Mesenchymal stem cell (in vitro differentiated cells and primary cell): ENCODE measurements at regions not wholly inside any gene's neighbourhood (a gene's known extent, or its start where the extent isn't known, plus 50 kb on each side); places are given as distances from the start of the nearest gene placed in this dataset.

Source experiments
- DNase-seq: peaks from one replicate; pipeline ENCODE4 v3.0.0-alpha.2; 2013
- H2AFZ ChIP-seq: one replicate; pipeline ENCODE4 v1.6.1; 2013; ENCODE audit warnings: low read depth, mild to moderate bottlenecking, control low read depth, inconsistent platforms, low read length, moderate library complexity
- H2AK5ac ChIP-seq: 2 replicates; pipeline ENCODE4 v1.6.1; 2013; ENCODE audit warnings: low read length, moderate library complexity, mild to moderate bottlenecking, inconsistent platforms; ENCODE audit not compliant: severe bottlenecking
- H2BK120ac ChIP-seq: one replicate; pipeline ENCODE4 v1.6.1; 2013; ENCODE audit warnings: low read depth, mild to moderate bottlenecking, inconsistent platforms, low read length, moderate library complexity
- H2BK12ac ChIP-seq, 2 experiments: one replicate each; pipeline ENCODE4 v1.6.1; 2013; ENCODE audit warnings: inconsistent platforms in 2 of 2, low read length in 2 of 2, mild to moderate bottlenecking in 2 of 2, moderate library complexity in 2 of 2, control low read depth in 1 of 2
- H2BK15ac ChIP-seq: one replicate; pipeline ENCODE4 v1.6.1; 2013; ENCODE audit warnings: mild to moderate bottlenecking, low read depth, inconsistent platforms; ENCODE audit not compliant: poor library complexity, severe bottlenecking
- H2BK5ac ChIP-seq: 2 replicates; pipeline ENCODE4 v1.6.1; 2013; ENCODE audit warnings: low read depth, mild to moderate bottlenecking, low read length, control low read depth, inconsistent platforms; ENCODE audit not compliant: poor library complexity, severe bottlenecking
- H3K14ac ChIP-seq, 2 experiments: one replicate each; pipeline ENCODE4 v1.6.1; 2013; ENCODE audit warnings: inconsistent platforms in 2 of 2, low read length in 2 of 2, control low read depth in 1 of 2, mild to moderate bottlenecking in 1 of 2, moderate library complexity in 1 of 2
- H3K18ac ChIP-seq, 2 experiments: one replicate each; pipeline ENCODE4 v1.6.1; 2013; ENCODE audit warnings: inconsistent platforms in 2 of 2, low read length in 2 of 2, control low read depth in 1 of 2, low read depth in 1 of 2, mild to moderate bottlenecking in 1 of 2
- H3K23ac ChIP-seq, 2 experiments: one replicate each; pipeline ENCODE4 v1.6.1; 2013; ENCODE audit warnings: inconsistent platforms in 2 of 2, low read length in 2 of 2, mild to moderate bottlenecking in 2 of 2, moderate library complexity in 2 of 2, control low read depth in 1 of 2
- H3K27ac ChIP-seq: 2 replicates; pipeline ENCODE4 v1.5.1; 2013; ENCODE audit warnings: mild to moderate bottlenecking, moderate library complexity, low read length, control low read depth, inconsistent platforms; ENCODE audit not compliant: poor library complexity, severe bottlenecking
- H3K27me3 ChIP-seq, 2 experiments: 2 replicates each; pipeline versions ENCODE4 v1.6.1 to v1.7.0; 2013; ENCODE audit warnings: low read length in 2 of 2, mild to moderate bottlenecking in 2 of 2, moderate library complexity in 2 of 2, control low read depth in 1 of 2, inconsistent platforms in 1 of 2; ENCODE audit not compliant: control insufficient read depth in 1 of 2, insufficient read depth in 1 of 2
- H3K36me3 ChIP-seq, 2 experiments: 2 replicates each; pipeline versions ENCODE4 v1.6.1 to v1.7.0; 2013; ENCODE audit warnings: low read length in 2 of 2, control low read depth in 1 of 2, inconsistent platforms in 1 of 2, low read depth in 1 of 2, mild to moderate bottlenecking in 1 of 2; ENCODE audit not compliant: insufficient read depth in 2 of 2, control insufficient read depth in 1 of 2
- H3K4ac ChIP-seq, 2 experiments: one replicate each; pipeline ENCODE4 v1.6.1; 2013; ENCODE audit warnings: inconsistent platforms in 2 of 2, low read length in 2 of 2, mild to moderate bottlenecking in 2 of 2, moderate library complexity in 2 of 2, control low read depth in 1 of 2, low read depth in 1 of 2
- H3K4me1 ChIP-seq: 2 replicates; pipeline ENCODE4 v1.6.1; 2013; ENCODE audit warnings: low read depth, low read length, control low read depth; ENCODE audit not compliant: control insufficient read depth, insufficient read depth
- H3K4me2 ChIP-seq: 2 replicates; pipeline ENCODE4 v1.6.1; 2013; ENCODE audit warnings: low read length, mild to moderate bottlenecking, inconsistent platforms; ENCODE audit not compliant: poor library complexity, severe bottlenecking
- H3K4me3 ChIP-seq, 2 experiments: 2 replicates each; pipeline versions ENCODE4 v1.5.1 to v1.7.0; 2013; ENCODE audit warnings: low read length in 2 of 2, mild to moderate bottlenecking in 2 of 2, control low read depth in 1 of 2, low read depth in 1 of 2; ENCODE audit not compliant: insufficient read depth in 1 of 2
- H3K79me1 ChIP-seq: replicated peaks from 2 replicates; pipeline ENCODE4 v1.6.1; 2013; ENCODE audit warnings: mild to moderate bottlenecking, control low read depth, low read length, inconsistent platforms; ENCODE audit not compliant: poor library complexity, severe bottlenecking
- H3K9ac ChIP-seq: 2 replicates; pipeline ENCODE4 v1.7.0; 2013; ENCODE audit warnings: mild to moderate bottlenecking, low read length, moderate library complexity
- H3K9me3 ChIP-seq: 2 replicates; pipeline ENCODE4 v1.7.0; 2013; ENCODE audit warnings: mild to moderate bottlenecking, low read length; ENCODE audit not compliant: control insufficient read depth
- H4K8ac ChIP-seq: one replicate; pipeline ENCODE4 v1.6.1; 2013; ENCODE audit warnings: inconsistent platforms, mild to moderate bottlenecking, low read length, moderate library complexity
- H4K91ac ChIP-seq: one replicate; pipeline ENCODE4 v1.6.1; 2013; ENCODE audit warnings: mild to moderate bottlenecking, low read length, inconsistent platforms
- WGBS: methylation state at CpG from one replicate; pipeline ENCODE4 v1.1.7; 2013; ENCODE audit warnings: mixed read lengths; 5-methylcytosine and 5-hydroxymethylcytosine counted together

DNA sequence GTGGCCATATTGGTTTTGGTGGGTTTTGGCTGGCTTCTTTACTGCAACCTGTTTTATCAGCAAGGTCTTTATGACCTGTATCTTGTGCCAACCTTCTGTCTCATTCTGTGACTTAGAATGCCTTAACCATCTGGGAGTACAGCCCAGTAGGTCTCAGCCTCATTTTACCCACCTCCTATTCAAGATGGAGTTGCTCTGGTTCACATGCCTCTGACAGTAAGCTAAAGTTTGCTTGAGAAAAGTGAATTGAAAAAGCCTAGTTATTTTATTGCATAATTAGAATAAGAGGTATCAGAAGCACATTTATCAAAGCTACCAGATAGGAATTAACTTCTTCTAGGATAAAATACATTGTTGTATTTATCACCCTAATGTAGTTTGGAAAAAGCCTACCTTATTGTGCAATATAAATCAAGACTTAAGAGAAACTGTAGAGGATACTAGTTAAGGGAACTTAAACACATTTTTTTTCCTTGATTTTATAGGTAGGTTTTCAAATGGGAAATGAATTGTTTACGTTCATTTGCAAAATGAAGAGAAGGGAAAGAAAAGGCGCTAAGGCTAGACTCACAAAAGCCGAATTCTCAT is 202.3 kb upstream of the KCNJ16 start:
- H3K27ac ChIP-seq, result no peak overlapping the region
- peaks cover 3% of the 10 kb centered on the region for H3K4me1 ChIP-seq
- no peak overlapping the region for H3K4me2 ChIP-seq
- no peak overlapping the region for H3K23ac ChIP-seq
- H2BK120ac ChIP-seq, result no peak overlapping the region
- H3K9me3 ChIP-seq, result peaks cover 3% of the 10 kb centered on the region
- no peaks in the 10 kb centered on the region for H3K79me1 ChIP-seq
- no peak overlapping the region for H3K14ac ChIP-seq
- DNase-seq, result no peak
- WGBS, result 95% methylated on average over 3 of the region's 3 CpGs
- no peak overlapping the region for H3K4ac ChIP-seq
- no peak overlapping the region for H2AFZ ChIP-seq
- H3K4me3 ChIP-seq, result no peak overlapping the region
- no peak overlapping the region for H3K18ac ChIP-seq
- H2BK5ac ChIP-seq, result no peak overlapping the region
- no peak overlapping the region for H3K9ac ChIP-seq
- H3K36me3 ChIP-seq, result no peaks in the 10 kb centered on the region
- H3K27me3 ChIP-seq, result no peaks in the 10 kb centered on the region
- no peak overlapping the region for H4K91ac ChIP-seq
- H2BK15ac ChIP-seq, result no peak overlapping the region
- no peak overlapping the region for H4K8ac ChIP-seq
- H2AK5ac ChIP-seq, result no peak overlapping the region
- no peak overlapping the region for H2BK12ac ChIP-seq

DNA sequence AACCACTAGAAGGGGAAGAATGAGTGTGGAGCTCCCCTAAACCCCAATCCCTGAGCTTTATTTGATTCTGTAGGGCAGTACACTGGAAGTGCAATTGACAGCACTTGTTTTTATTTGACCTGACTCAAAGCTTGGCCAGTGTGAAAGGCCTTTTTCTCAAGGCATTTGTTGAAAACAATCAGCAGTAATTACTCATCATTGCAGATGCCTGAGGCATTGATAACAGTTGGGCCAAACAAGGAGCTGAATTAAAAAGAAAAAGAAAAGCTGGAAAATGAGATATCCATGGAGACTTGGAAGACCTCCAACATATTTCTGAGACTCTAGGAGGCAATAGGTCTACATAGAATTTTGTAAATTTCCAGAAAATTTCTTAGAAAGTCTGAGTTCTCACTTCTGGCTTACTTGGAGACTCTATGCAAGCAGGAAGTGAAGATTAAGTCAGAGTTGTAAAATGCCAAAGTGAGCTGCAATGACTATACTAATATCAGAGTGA is 200.8 kb upstream of the KCNJ16 start:
- Histone ChIP-seq H2BK15ac (no peak overlapping the region), H3K27ac (peak overlapping the region; percentile 28), H2BK5ac (no peak overlapping the region), H3K36me3 (no peaks in the 10 kb centered on the region), H3K9me3 (peaks cover 9% of the 10 kb centered on the region), H3K4me3 (no peak overlapping the region), H3K27me3 (no peaks in the 10 kb centered on the region), H3K4ac (no peak overlapping the region), H3K14ac (no peak overlapping the region), H3K23ac (no peak overlapping the region), H2AK5ac (no peak overlapping the region), H2BK120ac (no peak overlapping the region), H3K4me1 (peaks cover 3% of the 10 kb centered on the region), H2BK12ac (no peak overlapping the region), H2AFZ (no peak overlapping the region), H3K18ac (peak overlapping the region in 1 of 2 experiments; percentile 5), H4K8ac (no peak overlapping the region), H3K79me1 (no peaks in the 10 kb centered on the region), H3K9ac (peak overlapping the region; percentile 2), H4K91ac (no peak overlapping the region), H3K4me2 (no peak overlapping the region)
- DNase-seq, result peak; percentile 33

DNA sequence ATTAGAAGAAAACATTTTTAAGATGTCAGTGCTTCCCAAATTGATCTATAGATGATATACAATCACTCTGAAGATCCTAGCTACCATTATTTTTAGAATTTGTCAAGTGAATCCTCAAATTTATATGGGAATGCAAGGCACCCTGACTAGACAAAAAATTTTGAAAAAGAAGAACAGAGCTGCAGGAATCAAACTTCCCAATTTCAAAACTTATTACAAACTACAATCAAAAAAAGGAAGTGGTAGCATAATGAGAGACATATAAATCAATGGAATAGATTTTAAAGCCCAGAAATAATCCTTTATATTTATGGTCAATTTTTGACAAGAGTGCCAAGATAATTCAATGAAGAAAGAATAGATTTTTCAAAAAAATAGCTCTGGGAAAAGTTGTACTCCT is 198.3 kb upstream of the KCNJ16 start:
- no peak overlapping the region for H2BK15ac ChIP-seq
- no peak overlapping the region for H4K8ac ChIP-seq
- no peaks in the 10 kb centered on the region for H3K4me1 ChIP-seq
- no peak overlapping the region for H2BK120ac ChIP-seq
- no peak overlapping the region for H2AK5ac ChIP-seq
- no peak overlapping the region for H3K23ac ChIP-seq
- H3K27me3 ChIP-seq, result no peaks in the 10 kb centered on the region
- no peak overlapping the region for H3K4ac ChIP-seq
- no peak overlapping the region for H3K4me2 ChIP-seq
- no peak overlapping the region for H2BK5ac ChIP-seq
- H2AFZ ChIP-seq, result no peak overlapping the region
- no peaks in the 10 kb centered on the region for H3K79me1 ChIP-seq
- peaks cover 9% of the 10 kb centered on the region for H3K9me3 ChIP-seq
- no peak overlapping the region for H4K91ac ChIP-seq
- no peak for DNase-seq
- no peak overlapping the region for H2BK12ac ChIP-seq
- no peak overlapping the region for H3K27ac ChIP-seq
- no peak overlapping the region for H3K18ac ChIP-seq
- H3K36me3 ChIP-seq, result no peaks in the 10 kb centered on the region
- no peak overlapping the region for H3K14ac ChIP-seq
- H3K4me3 ChIP-seq, result no peak overlapping the region
- no peak overlapping the region for H3K9ac ChIP-seq

DNA sequence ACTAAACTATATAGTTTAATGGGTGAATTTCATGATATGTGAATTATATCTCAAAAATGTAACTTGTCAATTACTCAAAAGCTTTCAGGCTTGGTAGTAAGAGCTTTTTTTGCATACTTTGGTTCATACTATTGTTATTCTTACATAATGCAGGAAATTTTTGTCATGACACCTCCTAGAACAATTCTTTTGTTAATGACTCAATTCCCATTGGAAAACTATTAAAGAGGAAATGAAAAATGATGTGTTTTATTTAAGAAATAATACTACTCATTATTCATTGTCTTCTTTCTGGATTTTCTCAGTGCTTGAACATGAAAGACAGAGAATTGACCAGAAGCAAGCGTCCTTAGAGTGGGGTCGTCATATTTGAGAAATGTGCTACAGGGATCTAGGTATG is 196.4 kb upstream of the KCNJ16 start:
- no peak overlapping the region for H4K8ac ChIP-seq
- H2AK5ac ChIP-seq, result no peak overlapping the region

More for the DNA sequence above, 196.4 kb upstream of the KCNJ16 start:
- Histone ChIP-seq H3K9me3 (peaks cover 9% of the 10 kb centered on the region), H2BK120ac (no peak overlapping the region), H3K4ac (no peak overlapping the region), H2BK15ac (no peak overlapping the region), H3K14ac (no peak overlapping the region), H4K91ac (no peak overlapping the region), H3K9ac (no peak overlapping the region), H3K79me1 (no peaks in the 10 kb centered on the region), H3K27me3 (no peaks in the 10 kb centered on the region), H3K18ac (no peak overlapping the region), H3K4me3 (no peak overlapping the region), H3K23ac (no peak overlapping the region), H2BK5ac (no peak overlapping the region), H3K4me1 (no peaks in the 10 kb centered on the region), H2BK12ac (no peak overlapping the region), H3K36me3 (no peaks in the 10 kb centered on the region), H3K27ac (no peak overlapping the region), H2AFZ (no peak overlapping the region), H3K4me2 (no peak overlapping the region)
- DNase-seq, result no peak
- WGBS, result 100% methylated on average over 2 of the region's 2 CpGs
